CD4-positive, alpha-beta T cell treated with Interferon gamma for 1 hour (primary cell): ENCODE measurements at regions not wholly inside any gene's neighbourhood (a gene's known extent, or its start where the extent isn't known, plus 50 kb on each side); places are given as distances from the start of the nearest gene placed in this dataset.

Source experiments
- DNase-seq: peaks from one replicate; pipeline ENCODE4 v3.0.0-alpha.2; 2020

DNA sequence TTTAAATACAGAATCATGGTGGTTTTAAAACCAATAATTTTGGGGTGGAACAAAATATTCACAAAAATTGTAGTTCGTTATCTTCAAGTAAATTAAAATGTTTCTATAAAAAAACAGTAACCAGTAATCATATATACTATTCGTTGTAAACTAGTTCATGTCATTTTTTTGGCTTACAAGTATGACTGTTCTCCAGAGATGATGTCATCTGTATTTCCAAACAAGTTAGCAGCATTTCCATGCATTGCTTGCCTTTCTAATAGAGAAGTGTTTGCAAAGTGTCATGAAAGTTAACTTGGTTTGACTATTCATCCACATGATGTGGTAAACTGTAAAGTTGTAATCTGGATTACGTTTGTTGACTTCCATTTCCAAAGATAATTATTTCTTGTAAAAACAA lies 717.9 kb upstream of the ADAMTS16 start:
- no peak for DNase-seq

DNA sequence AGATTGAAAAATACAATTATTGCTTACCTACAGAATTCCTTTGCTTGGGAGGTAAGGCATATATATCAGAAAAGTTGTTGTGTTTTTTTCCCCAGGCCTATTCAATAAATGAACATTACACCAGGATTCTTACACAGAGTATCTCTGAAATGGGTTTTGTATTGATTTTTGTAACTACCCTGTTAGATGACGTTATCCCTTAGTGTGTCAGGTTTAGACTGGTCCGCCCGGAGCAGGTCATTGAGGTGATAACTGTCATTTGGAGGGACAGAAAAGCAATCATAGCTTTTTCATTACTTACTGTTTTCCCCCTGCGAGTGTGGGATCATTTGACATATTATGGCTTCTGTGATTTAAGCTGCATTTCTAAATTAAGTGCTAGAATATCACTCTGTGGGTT lies 715.2 kb upstream of the ADAMTS16 start:
- DNase-seq, result no peak

DNA sequence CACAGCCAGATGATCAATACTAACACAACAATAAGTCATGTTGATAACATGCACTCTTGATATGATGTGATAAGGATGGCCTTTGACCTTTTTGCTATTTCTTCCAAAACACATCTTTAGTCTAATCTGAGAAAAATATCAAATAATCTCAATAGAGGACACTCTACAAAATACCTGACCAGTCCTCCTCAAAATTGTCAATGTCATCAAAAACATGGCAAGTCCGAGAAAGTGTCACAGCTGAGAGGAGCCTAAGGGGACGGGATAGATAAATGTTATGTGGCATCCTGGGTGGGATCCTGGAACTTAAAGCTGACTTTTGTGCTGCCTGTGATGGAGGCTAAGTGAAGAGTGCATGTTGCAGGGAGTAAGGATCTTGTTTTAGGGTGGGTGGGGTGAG lies 699.6 kb upstream of the ADAMTS16 start:
- DNase-seq, result no peak

DNA sequence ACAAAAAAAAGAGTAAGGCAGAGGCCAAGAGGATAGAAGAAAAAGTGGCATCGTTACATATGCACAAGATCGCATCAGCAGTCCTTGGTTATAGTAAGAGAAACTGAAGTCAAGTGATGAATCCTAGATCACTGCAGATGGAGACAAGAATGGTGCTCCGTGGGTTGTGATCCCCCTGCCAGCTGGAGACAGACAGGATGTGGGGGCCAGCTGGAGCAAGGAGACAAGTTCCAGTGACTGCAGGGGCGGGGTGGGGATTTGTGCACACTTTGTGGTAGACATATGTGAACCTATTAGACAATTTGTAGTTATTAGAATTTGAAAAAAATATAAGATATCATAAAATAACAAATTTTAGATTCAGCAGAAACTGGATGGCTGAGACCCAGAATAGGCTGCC lies 697.9 kb upstream of the ADAMTS16 start:
- DNase-seq, result no peak

DNA sequence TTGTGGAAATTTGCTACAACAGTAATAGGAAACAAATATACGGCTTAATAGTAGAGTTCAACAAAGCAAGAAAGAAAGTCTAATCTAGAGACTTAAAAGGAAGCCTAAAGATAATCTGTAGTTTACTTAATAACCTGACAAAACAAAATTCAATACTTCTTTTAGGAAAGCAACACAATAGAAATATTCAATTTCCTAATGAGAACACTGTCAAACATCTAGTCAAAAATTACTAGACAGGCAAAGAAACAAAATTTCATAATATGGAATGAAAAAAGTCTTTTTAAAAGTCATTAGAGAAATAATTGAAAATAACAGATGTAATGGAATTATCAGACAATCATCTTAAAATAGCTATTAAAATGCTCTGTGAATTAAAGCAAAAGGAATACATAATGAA lies 692.5 kb upstream of the ADAMTS16 start:
- DNase-seq, result no peak

DNA sequence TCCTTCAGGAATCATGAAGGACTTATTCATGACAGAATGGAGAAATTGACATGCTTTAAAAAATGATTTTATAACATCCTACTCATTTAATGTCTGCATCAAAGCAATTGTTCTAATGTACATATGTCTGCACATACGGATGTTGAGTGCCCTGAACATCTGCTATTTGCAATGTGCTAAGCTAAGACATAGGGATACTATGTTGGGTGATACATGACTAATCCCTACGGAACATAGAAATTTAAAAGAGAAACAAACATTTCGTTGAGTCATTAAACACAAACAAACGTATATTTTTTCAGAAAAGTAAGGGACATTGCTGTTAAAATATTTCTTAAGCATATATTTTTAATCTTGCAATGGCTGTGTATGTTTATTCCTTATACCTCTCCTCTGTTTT lies 686.5 kb upstream of the ADAMTS16 start:
- no peak for DNase-seq

DNA sequence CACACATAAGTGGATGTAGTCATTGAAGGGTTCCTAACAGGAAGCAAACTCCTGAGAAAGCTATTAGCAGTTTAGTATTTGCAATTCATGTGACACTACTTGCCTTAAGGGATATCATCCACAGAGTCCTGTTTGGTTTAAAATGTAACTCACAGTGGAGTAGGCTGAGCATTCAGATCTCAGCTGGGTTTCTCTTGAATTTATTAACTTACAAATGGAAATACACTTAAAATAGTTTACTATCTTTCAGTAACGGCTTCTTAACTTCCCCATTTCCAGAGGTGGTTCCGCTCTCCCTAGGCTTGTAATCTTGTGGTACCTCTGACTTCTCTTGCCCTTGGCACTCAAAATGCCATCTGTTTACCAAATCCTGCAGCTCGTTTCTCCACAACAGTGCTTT lies 660.7 kb upstream of the ADAMTS16 start:
- no peak for DNase-seq

DNA sequence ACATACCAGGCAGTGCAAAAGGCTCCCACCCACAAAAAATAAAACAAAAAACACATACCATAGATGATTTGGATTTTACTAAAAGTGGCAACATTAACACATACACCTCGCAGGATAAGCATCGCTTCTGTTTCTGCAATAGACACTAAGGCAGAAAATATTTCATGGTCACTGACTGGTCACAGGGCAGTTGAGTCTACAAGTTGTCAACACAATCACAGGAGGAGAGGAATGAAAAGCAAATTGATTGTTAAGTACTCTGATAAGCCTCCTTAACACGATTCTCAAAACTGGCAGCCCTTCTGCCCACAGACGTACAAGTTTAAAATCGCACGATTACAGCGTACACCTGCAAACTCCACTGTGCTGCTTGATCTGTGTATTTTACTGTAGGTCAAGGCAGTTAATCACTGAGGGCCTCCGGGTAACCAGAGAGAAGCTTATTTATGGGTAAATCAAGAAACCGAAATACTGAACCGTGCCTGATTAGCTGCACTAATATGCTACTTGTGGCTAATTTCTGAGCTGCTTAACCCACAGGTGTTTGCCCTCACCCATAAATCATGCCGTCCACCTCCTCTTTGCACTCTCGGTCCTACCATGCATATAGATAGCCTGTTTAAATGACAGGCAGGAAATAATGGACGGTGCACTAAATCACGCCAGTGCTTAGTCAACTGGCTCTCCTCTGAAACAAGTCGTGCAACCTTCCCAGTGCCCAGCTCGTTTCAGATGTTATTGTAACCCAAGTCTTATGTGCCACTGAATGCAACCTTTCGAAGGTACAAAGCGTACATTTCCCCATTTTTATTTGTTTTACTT lies 659.4 kb upstream of the ADAMTS16 start:
- DNase-seq, result no peak

DNA sequence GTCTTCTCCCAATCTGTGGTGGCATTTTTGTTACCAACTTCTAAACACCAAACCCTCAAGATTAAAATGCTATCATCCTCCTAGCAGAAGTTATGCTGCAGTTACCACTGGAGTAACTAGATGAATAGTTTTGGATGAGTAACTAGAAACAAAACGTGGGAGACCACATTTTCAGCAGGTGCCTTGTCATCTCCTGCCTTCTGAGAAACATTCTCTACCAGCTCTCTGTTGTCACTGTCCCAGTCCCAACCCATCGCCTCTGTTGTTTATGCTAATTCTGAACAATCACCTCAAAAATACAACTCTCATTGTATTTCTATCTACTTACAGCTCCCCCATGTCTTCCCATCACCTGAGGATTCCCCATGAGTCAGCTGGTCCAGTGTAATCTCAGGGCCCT lies 652.5 kb upstream of the ADAMTS16 start:
- no peak for DNase-seq

DNA sequence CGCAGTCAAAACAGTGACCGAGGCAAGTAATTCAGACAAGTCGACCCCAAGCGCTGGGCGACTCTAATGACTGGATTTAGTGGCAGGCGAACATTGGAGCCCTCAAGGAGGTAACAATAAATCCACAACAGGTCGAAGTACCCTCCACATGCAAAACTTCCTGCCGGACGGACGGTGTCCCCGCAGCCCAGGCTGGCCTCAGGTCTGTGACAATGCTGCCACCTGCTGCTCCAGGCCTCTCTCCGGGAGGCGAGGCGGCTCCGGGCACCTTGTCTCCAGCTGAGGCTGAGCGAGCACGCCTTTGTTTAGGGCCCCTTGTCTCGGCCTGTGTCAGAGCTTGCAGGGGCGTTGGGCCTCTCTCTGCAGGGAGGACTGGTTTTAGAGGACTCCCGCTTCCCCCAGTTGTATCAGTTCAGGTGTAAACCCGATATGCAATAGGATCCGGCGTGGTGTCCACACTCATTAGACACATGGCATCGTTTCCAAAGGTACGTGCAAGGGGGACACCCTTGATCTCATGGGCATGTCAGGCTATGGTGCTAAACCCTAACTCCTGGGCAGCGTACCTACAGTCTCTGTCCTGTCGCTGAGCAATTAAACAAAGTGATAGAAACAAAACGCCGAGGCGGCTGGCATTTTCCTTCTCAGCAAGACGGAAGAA lies 628.0 kb upstream of the ADAMTS16 start:
- no peak for DNase-seq

DNA sequence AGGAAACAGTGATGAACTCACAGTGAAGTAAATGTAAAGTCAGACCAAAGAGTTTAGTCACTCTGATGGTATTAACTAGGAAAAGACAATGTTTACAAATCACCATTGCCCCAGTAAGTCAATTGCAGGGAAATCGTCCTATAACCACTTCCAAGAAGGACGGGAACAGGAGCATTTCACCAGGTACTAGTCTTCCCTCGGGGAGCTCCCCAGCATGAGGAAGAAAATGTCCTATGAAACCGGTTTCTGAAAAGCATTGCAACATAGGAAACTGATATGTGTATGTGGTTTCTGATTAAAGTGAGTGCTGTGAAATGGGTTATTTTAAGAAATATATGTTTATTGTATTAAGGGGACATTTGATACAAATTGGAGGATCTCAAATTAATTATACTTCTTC lies 626.7 kb upstream of the ADAMTS16 start:
- no peak for DNase-seq

DNA sequence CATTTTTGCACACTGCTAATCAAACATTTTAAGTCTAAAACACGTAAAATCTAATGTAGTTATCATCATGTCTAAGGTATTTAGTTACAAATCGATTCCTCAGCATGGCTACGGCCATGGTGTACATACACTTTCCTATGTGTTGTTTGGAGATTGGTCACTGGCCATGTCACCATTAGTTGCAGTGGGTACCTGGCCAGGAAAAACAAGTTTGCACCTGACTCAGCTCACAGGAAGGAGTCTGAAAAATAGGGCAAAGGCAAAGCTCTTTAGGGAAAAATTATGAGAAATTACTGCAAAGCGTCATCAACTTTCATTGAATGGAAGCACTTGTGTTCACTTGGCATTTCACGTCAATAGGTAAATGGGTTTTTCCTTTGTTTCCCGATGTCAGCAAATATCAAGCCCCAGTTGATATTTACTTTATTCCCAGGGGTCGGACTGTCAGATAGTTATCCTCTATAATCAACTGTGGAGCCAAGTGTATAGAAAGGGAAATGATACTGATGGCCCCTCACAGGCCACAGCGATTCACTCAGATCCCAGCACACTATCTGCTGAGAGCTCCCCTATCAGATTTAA lies 626.0 kb upstream of the ADAMTS16 start:
- no peak for DNase-seq

DNA sequence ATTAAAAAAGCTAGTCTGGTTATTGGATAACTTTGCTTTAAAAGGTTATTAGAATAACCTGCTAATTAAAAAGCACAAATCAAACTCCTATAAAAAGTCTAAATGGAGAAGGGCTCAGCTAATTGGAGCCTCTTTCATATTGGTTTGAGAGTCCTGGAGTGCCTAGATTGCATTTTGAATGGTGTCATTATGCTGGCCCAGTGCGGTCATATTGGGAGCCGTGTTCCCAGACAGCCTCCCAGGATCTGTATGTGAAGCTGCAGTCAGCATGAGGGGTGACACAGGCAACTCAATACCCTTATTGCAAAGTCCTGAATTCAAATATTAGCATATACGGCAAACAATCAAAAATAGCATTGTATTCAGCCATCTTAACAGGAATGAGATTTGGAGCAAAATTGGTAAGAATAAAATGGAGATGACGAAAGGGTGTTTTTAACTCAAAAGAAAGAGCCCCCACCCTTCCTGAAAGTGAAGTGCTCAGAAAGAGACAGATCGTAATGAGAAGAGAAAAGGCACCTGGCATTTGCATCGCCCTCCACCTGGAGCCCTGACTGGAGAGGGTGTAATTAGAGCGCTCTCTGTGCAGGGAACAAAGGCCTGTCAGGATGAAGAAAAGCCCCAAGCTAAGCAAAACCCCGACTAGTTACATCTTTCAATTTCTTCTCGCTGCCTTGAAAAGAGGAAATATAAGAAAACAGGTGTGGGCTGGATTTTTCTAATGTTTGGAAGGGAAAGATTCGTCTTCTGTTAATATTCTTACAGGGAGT lies 621.0 kb upstream of the ADAMTS16 start:
- DNase-seq, result no peak

DNA sequence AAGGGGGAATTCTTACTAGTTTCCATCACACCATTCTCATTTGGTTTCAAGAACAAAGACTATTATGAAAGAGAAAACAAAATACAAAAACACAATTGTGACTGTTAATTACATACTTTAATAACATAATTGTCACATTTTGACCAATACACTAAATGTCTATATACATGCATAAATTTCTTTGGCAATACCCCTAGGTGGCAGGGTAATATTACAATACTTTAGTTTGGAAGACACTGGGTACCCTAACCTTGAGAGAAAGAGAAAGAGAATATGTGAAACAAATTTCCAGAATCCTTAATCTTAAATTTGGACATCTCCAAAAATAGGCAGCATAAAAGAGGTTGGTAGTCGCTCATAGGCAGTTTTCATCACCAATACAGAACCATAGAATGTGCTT lies 619.6 kb upstream of the ADAMTS16 start:
- no peak for DNase-seq

DNA sequence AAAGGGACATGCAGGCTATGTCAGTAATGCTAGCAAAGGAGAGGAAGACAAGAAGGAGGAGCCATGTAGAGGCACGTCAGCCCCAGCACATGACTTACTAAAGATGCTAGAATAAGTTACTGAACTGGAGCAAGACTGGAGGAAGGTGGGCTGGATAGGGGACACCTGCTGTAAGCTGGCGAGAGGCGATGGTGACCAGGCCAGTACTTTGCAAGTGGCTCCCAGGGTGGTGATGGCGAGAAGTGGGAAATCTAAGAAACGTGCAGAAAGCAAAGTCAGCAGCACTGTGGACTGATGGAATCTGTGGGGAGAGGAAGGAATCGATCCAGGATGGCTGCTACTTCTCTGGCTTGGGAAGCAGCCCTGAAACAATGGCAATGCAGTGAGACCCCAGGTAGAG lies 617.1 kb upstream of the ADAMTS16 start:
- no peak for DNase-seq

DNA sequence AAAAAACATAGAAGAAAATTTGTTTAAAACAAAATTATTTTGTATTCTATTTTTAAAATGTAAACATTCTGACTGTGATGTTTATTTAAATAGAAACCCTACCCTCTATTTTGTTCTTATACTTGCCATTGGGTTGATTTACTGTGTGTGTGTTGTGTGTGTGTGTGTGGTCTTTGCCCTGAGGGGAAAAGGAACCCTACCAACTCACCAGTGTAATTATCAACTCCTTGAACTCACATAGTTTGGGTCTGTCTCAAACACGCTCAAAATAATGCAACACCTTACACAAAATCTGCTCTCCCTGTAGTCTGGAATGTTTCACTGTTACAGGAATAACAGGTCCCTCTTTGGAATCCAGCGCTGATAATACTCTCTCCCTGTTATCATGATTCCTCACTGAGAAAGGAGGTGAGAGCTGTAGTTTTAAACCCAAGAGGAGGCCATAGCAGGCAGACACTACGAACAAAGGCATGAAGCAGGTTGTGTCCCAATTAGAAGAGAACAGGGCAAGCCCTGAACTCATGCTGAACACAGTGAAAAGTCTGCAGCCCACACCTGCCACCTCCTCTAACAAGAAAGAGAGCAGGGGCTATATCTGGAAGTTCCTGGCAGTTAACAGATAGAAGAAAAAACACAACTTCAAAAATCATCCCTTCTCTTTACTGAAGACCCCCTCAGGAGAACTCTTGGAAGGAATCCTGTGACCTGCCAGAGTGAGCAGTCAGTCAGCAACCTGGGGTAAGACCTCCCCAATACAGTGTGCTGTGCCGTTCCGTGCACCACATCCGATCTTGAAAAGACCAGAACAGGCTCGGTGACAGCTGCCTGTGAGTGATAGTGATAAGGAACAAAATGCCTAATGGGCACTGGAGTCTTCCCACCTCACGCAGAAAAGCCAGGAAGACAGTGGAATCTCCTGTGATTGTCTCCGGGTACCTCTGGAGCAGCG lies 608.1 kb upstream of the ADAMTS16 start:
- no peak for DNase-seq

DNA sequence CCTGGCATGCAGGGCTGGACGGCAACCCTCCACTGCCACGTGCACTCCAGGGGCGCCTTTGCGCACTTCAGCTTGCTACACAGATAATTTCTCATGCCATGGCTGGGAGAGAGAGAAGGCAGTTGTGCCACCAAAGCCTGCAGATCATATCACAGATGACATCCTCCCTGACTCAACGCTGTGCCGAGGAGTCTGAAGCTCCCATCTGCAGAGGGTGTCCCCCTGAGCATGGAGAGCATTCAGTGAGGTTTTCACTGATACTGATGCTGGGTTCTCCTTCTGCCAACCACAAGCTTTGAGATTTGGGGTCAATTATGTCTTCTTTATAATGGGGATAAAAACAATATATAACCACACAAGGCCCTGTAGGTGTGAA lies 607.4 kb upstream of the ADAMTS16 start:
- no peak for DNase-seq

DNA sequence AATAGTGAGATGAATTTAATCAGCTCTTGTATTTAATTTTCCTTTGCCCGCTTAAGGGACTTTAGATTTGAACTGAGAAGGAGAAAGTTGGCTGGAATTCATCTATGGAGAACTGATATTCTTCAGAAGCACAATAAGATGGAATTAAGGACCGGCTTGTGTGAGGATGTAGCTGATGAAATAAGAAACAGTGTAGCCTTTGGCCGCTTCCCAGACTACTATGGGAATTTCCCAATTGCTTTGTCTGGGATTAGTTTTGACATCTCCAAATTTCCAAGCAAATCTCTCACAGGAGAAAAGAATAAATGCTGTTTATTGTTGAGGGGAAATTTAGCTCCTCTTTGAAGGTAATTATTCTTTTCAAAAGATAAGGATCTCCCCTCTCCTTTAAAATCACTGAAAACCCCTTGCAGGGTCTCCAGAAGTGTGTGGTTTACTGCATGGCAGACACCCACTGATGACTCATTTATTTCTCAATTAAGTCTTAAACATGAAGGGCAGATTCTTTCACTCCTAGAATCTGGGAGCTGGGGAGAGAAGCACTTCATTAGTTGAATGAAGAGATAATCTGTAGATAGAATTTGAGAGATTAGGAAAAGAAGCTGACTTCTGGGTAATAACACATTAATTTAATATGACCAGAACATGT lies 606.5 kb upstream of the ADAMTS16 start:
- DNase-seq, result no peak

DNA sequence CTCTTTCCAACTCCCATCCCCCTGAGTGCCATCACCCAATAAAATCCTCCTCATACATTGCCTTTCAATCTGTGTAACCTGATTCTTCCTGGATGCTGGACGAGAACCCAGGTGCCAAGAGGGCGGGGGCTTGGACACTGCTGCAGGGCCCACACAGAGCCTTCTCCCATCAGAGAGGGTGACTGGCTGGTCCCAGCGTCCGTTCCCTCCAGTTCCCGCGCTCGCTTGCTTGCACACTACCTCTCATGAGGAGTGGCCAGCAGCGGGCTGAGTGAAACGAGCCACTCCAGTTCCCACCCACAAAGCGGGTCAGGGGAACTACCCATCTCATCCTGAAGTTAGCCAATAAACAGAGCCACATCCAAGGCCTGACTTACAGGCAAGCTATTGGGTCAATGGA lies 602.6 kb upstream of the ADAMTS16 start:
- DNase-seq, result no peak

DNA sequence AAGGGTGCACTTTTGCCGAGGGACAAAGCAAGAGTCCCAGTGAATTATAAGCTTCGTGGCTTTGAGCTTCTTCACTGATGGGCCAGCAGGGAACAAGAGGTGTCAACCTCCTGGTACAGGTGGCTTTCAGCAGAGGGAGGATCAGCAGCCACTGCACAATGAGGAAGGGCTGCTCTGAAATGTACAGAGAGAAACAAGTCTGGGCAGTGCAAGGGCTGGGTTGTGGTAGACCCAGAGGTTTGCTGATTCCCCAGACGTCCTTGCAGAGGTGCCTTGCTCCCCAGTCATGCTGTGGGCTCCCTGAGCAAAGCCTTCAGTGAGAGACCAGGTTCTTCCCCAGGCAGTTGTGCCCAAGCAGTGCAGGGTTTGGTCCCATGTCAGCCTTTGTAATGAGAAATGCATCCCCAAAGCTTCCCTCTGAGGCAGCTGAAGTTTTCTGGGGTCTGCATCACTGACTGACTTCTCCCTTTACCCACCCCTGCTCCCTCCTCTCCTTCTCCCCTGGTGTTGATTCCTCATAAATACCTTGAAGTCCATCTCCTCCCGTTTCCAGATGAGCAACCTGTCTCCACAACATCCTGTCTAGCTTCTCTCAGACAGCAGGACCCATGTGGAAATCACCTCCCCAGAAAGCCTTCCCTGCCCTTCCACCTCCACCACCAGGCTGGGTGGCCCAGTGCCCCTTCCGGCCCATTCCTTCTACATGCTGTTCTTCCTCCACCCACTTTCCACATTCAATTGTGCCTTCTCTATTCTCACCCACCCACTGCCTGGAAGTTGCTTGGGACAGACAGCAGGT lies 599.6 kb upstream of the ADAMTS16 start:
- no peak for DNase-seq

DNA sequence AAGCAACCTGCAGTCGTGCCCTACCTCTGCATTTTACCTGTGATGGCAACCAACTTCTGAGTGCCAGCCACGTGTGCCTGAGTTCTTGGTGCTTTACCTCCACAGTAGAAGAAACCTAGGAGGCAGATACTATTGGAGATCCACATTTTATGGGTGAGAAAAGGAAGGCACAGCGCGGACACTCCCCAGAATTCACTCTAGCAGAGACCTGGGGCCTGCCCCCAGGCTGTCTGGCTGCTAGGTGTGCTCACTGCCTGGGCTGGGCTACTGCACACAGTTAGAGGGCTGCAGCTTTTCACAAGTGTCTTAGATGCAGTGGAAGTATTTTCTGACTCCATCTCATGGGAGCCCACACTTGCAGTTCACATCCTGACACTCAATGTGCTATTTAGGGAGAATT lies 598.8 kb upstream of the ADAMTS16 start:
- DNase-seq, result no peak
